Esophagus squamous epithelium (tissue), 4 donors: ENCODE measurements at regions not wholly inside any gene's neighbourhood (a gene's known extent, or its start where the extent isn't known, plus 50 kb on each side); places are given as distances from the start of the nearest gene placed in this dataset.

Experiments used
- POLR2A ChIP-seq, 4 donors: fragments of 450-650 bp; IDR thresholded peaks; one replicate each; pipeline ENCODE4 v1.6.1; 2017; ENCODE audit warnings: antibody characterized with exemption in 4 of 4, mild to moderate bottlenecking in 4 of 4, moderate library complexity in 3 of 4
- TF ChIP-seq, protein P1 (sequence below), 6 experiments: fragments of 450-650 bp in 4 of 6; fragments of 200-600 bp in 2 of 6; sonication (generic) in 2 of 6; IDR thresholded peaks; one replicate each; pipeline ENCODE4 v1.5.1; 2016 to 2019; ENCODE audit warnings: antibody characterized with exemption in 6 of 6, mild to moderate bottlenecking in 4 of 6, moderate library complexity in 4 of 6

DNA sequence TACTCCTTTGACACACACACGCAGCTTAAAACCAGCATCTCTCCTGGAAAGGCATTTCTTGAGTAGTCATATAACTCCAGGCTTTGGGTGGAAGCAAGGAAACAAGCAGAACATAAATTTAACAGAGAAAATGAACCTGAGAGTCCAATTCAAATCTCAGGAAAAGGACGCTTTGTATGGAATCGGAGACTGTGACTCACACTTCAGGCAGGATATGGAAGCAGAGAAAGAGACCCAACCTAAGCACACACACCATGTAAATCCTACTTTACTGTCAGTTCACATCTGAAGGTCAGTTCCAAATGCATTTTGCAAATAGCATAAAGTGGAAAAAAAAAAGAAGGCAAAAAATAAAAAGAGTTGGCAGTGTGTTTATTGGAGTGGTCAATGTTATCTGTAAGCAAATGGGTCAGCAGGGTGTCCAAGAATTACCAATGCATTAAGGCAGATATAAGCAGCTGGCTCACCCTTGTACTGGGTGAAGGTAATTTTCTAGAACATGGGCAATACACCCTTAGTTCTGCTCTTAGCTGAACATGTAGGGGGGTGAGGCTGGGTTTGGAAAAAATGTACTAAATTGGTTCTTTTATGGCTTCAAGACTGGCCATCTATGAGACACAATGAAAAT lies 283.7 kb upstream of the NT5E start:
- no peak for TF ChIP-seq POLR2A (IDR thresholded peaks at IDR 0.05)
- TF ChIP-seq, protein P1, sequence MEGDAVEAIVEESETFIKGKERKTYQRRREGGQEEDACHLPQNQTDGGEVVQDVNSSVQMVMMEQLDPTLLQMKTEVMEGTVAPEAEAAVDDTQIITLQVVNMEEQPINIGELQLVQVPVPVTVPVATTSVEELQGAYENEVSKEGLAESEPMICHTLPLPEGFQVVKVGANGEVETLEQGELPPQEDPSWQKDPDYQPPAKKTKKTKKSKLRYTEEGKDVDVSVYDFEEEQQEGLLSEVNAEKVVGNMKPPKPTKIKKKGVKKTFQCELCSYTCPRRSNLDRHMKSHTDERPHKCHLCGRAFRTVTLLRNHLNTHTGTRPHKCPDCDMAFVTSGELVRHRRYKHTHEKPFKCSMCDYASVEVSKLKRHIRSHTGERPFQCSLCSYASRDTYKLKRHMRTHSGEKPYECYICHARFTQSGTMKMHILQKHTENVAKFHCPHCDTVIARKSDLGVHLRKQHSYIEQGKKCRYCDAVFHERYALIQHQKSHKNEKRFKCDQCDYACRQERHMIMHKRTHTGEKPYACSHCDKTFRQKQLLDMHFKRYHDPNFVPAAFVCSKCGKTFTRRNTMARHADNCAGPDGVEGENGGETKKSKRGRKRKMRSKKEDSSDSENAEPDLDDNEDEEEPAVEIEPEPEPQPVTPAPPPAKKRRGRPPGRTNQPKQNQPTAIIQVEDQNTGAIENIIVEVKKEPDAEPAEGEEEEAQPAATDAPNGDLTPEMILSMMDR (IDR thresholded peaks at IDR 0.05), result no peak
